ENCODE measurements at regions not wholly inside any gene's neighbourhood (a gene's known extent, or its start where the extent isn't known, plus 50 kb on each side); places are given as distances from the start of the nearest gene placed in this dataset.

- no peak overlapping the region for H3K27ac ChIP-seq (ENCODE audit: low read length)
- H3K27me3 ChIP-seq (replicated peaks; ENCODE audit: insufficient read depth, low read length), result peaks cover 99% of the 10 kb centered on the region
- no peaks in the 10 kb centered on the region for H3F3A ChIP-seq (ENCODE audit: insufficient read depth, low read length)
- no peaks in the 10 kb centered on the region for H3K4me1 ChIP-seq (ENCODE audit: low read length)
- no peaks in the 10 kb centered on the region for H3K9me2 ChIP-seq (replicated peaks; ENCODE audit: insufficient read depth, low read length)
- no peak overlapping the region for H3K4me3 ChIP-seq (ENCODE audit: low read length)
- H3K9me3 ChIP-seq (replicated peaks; ENCODE audit: insufficient read depth, low read length), result no peaks in the 10 kb centered on the region
- H3K9ac ChIP-seq (ENCODE audit: low read length), result no peak overlapping the region
- no peak overlapping the region for H2AFZ ChIP-seq (ENCODE audit: low read length)
- no peak for TF ChIP-seq EZH2 (optimal IDR thresholded peaks at IDR 0.05; ENCODE audit: low read depth, low read length)
- no peak for TF ChIP-seq CTCF (IDR thresholded peaks at IDR 0.05; ENCODE audit: low read length)
- TF ChIP-seq EZH2phosphoT487 (IDR thresholded peaks at IDR 0.05; ENCODE audit: low read length), result no peak
- no peaks in the 10 kb centered on the region for H3K36me3 ChIP-seq (replicated peaks; ENCODE audit: insufficient read depth, low read length)
- no peak overlapping the region for H3K4me2 ChIP-seq (ENCODE audit: low read depth, low read length)
- no peaks in the 10 kb centered on the region for H3K79me2 ChIP-seq (ENCODE audit: low read length)
- no peak for DNase-seq
- H4K20me1 ChIP-seq (ENCODE audit: insufficient read depth, low read length), result no peaks in the 10 kb centered on the region
These were observed 82.1 kb upstream of the ZBTB40 start for GRCh38 chr1:22369294-22370189.

GRCh38 chr1:22370190-22370498 lies 81.5 kb upstream of the ZBTB40 start:
- no peaks in the 10 kb centered on the region for H3F3A ChIP-seq (ENCODE audit: insufficient read depth, low read length)
- no peaks in the 10 kb centered on the region for H4K20me1 ChIP-seq (ENCODE audit: insufficient read depth, low read length)
- no peak overlapping the region for H2AFZ ChIP-seq (ENCODE audit: low read length)
- no peak for DNase-seq
- H3K9ac ChIP-seq (ENCODE audit: low read length), result no peak overlapping the region
- H3K9me3 ChIP-seq (replicated peaks; ENCODE audit: insufficient read depth, low read length), result no peaks in the 10 kb centered on the region
- H3K9me2 ChIP-seq (replicated peaks; ENCODE audit: insufficient read depth, low read length), result no peaks in the 10 kb centered on the region
- TF ChIP-seq CTCF (IDR thresholded peaks at IDR 0.05; ENCODE audit: low read length), result no peak
- TF ChIP-seq EZH2 (optimal IDR thresholded peaks at IDR 0.05; ENCODE audit: low read depth, low read length), result no peak
- no peak for TF ChIP-seq EZH2phosphoT487 (IDR thresholded peaks at IDR 0.05; ENCODE audit: low read length)
- no peak overlapping the region for H3K27ac ChIP-seq (ENCODE audit: low read length)
- peaks cover 98% of the 10 kb centered on the region for H3K27me3 ChIP-seq (replicated peaks; ENCODE audit: insufficient read depth, low read length)
- no peaks in the 10 kb centered on the region for H3K4me1 ChIP-seq (ENCODE audit: low read length)
- H3K79me2 ChIP-seq (ENCODE audit: low read length), result no peaks in the 10 kb centered on the region
- H3K36me3 ChIP-seq (replicated peaks; ENCODE audit: insufficient read depth, low read length), result no peaks in the 10 kb centered on the region
- H3K4me2 ChIP-seq (ENCODE audit: low read depth, low read length), result no peak overlapping the region
- no peak overlapping the region for H3K4me3 ChIP-seq (ENCODE audit: low read length)

- no peak overlapping the region for H3K27ac ChIP-seq (ENCODE audit: low read length)
- no peak for DNase-seq
- no peaks in the 10 kb centered on the region for H4K20me1 ChIP-seq (ENCODE audit: insufficient read depth, low read length)
- H3K4me1 ChIP-seq (ENCODE audit: low read length), result no peaks in the 10 kb centered on the region
- H3K4me2 ChIP-seq (ENCODE audit: low read depth, low read length), result no peak overlapping the region
- no peaks in the 10 kb centered on the region for H3F3A ChIP-seq (ENCODE audit: insufficient read depth, low read length)
- H3K4me3 ChIP-seq (ENCODE audit: low read length), result no peak overlapping the region
- H3K9ac ChIP-seq (ENCODE audit: low read length), result no peak overlapping the region
- peaks cover 98% of the 10 kb centered on the region for H3K27me3 ChIP-seq (replicated peaks; ENCODE audit: insufficient read depth, low read length)
- no peak for TF ChIP-seq CTCF (IDR thresholded peaks at IDR 0.05; ENCODE audit: low read length)
- no peak for TF ChIP-seq EZH2phosphoT487 (IDR thresholded peaks at IDR 0.05; ENCODE audit: low read length)
- TF ChIP-seq EZH2 (optimal IDR thresholded peaks at IDR 0.05; ENCODE audit: low read depth, low read length), result no peak
- no peaks in the 10 kb centered on the region for H3K36me3 ChIP-seq (replicated peaks; ENCODE audit: insufficient read depth, low read length)
- no peaks in the 10 kb centered on the region for H3K79me2 ChIP-seq (ENCODE audit: low read length)
- H2AFZ ChIP-seq (ENCODE audit: low read length), result no peak overlapping the region
- no peaks in the 10 kb centered on the region for H3K9me3 ChIP-seq (replicated peaks; ENCODE audit: insufficient read depth, low read length)
- H3K9me2 ChIP-seq (replicated peaks; ENCODE audit: insufficient read depth, low read length), result no peaks in the 10 kb centered on the region
These were observed 80.2 kb upstream of the ZBTB40 start for GRCh38 chr1:22371408-22371807.

Data from MM.1S (cell line).